ENCODE measurements at regions not wholly inside any gene's neighbourhood (a gene's known extent, or its start where the extent isn't known, plus 50 kb on each side); places are given as distances from the start of the nearest gene placed in this dataset.

DNA sequence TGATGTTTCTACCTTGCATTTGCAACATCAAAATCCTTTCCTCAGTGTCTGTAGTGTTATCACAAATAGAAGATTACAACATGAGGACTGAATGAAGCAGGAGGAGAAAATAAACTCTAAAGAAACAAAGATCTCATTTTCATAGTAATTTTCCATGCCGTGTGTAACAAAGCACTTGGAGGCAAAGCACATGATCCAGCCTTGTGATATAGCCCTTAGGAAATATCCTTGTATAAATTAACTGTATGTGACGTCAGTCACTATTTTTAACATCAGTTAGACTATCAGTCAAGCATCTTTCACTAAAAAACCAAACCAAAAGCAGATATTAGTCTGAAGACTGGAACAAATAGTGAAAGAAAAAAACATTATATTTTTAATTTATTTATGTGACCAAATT is 492.1 kb upstream of the CNTNAP5 start:
- Mint-ChIP-seq H3K4me3 (ENCODE audit: unreplicated experiment) (no peak overlapping the region), H3K27ac (ENCODE audit: unreplicated experiment) (no peak overlapping the region), H3K36me3 (ENCODE audit: low read depth, unreplicated experiment) (no peaks in the 10 kb centered on the region), H3K27me3 (ENCODE audit: low read depth, unreplicated experiment) (no peaks in the 10 kb centered on the region), H3K4me1 (ENCODE audit: low read depth, unreplicated experiment) (no peaks in the 10 kb centered on the region), H3K9me3 (ENCODE audit: unreplicated experiment) (no peaks in the 10 kb centered on the region)
- no peak overlapping the region for H3K4me3 ChIP-seq (ENCODE audit: insufficient read depth, low read depth, low read length)
- no peak overlapping the region for H3K4me2 ChIP-seq (ENCODE audit: low read length)
- no peaks in the 10 kb centered on the region for H3K79me2 ChIP-seq (ENCODE audit: insufficient read depth, low read length)
- DNase-seq (ENCODE audit: low read depth) (no peak), FAIRE-seq (no peak)
- H3K9ac ChIP-seq (ENCODE audit: low read length), result no peak overlapping the region
- H3K27ac ChIP-seq (ENCODE audit: low read depth, low read length), result no peak overlapping the region
- TF ChIP-seq EZH2 (IDR thresholded peaks at IDR 0.05; ENCODE audit: insufficient read depth, low read length), result no peak
- no peak for TF ChIP-seq CTCF (IDR thresholded peaks at IDR 0.05; ENCODE audit: insufficient read depth, low read depth, low read length)
- no peaks in the 10 kb centered on the region for H3K9me3 ChIP-seq (ENCODE audit: insufficient read depth, low read depth, low read length)
- no peak overlapping the region for H2AFZ ChIP-seq (ENCODE audit: low read depth, low read length)
- no peaks in the 10 kb centered on the region for H3K27me3 ChIP-seq (ENCODE audit: insufficient read depth, low read length)
- H3K36me3 ChIP-seq (ENCODE audit: insufficient read depth, low read length), result no peaks in the 10 kb centered on the region
- no peaks in the 10 kb centered on the region for H4K20me1 ChIP-seq (ENCODE audit: insufficient read depth, low read length)
- H3K4me1 ChIP-seq (ENCODE audit: insufficient read depth, low read length), result no peaks in the 10 kb centered on the region

DNA sequence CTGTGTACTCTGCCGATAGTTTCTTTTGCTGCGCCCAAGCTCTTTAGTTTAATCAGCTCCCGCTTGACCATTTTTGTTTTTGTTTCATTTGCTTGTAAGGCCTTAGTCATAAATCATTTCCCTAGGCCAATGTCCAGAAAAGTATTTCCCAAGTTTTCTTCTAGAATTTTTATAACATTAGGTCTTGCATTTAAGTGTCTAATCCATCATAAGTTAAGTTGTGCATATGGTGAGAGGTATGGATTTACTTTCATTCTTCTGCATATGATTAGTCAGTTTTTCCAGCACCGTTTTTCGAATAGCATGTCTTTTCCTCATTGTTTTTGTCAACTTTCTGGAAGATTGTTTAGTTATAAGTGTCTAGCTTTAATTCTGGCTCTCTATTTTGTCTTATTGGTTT is 484.8 kb upstream of the CNTNAP5 start:
- DNase-seq (ENCODE audit: low read depth), result no peak
- no peaks in the 10 kb centered on the region for H3K9me3 Mint-ChIP-seq (ENCODE audit: unreplicated experiment)

More for the DNA sequence above, 484.8 kb upstream of the CNTNAP5 start:
- H3K4me1 ChIP-seq (ENCODE audit: insufficient read depth, low read length), result no peaks in the 10 kb centered on the region
- H3K27ac ChIP-seq (ENCODE audit: low read depth, low read length), result no peak overlapping the region
- Mint-ChIP-seq H3K27me3 (ENCODE audit: low read depth, unreplicated experiment) (no peaks in the 10 kb centered on the region), H3K4me3 (ENCODE audit: unreplicated experiment) (no peak overlapping the region), H3K36me3 (ENCODE audit: low read depth, unreplicated experiment) (no peaks in the 10 kb centered on the region), H3K27ac (ENCODE audit: unreplicated experiment) (no peak overlapping the region), H3K4me1 (ENCODE audit: low read depth, unreplicated experiment) (no peaks in the 10 kb centered on the region)
- no peak overlapping the region for H3K4me2 ChIP-seq (ENCODE audit: low read length)
- no peak overlapping the region for H3K4me3 ChIP-seq (ENCODE audit: insufficient read depth, low read depth, low read length)
- H2AFZ ChIP-seq (ENCODE audit: low read depth, low read length), result no peak overlapping the region
- H3K9me3 ChIP-seq (ENCODE audit: insufficient read depth, low read depth, low read length), result no peaks in the 10 kb centered on the region
- no peak for FAIRE-seq
- no peaks in the 10 kb centered on the region for H3K27me3 ChIP-seq (ENCODE audit: insufficient read depth, low read length)
- no peak for TF ChIP-seq EZH2 (IDR thresholded peaks at IDR 0.05; ENCODE audit: insufficient read depth, low read length)
- TF ChIP-seq CTCF (IDR thresholded peaks at IDR 0.05; ENCODE audit: insufficient read depth, low read depth, low read length), result no peak
- no peaks in the 10 kb centered on the region for H3K36me3 ChIP-seq (ENCODE audit: insufficient read depth, low read length)
- H3K9ac ChIP-seq (ENCODE audit: low read length), result no peak overlapping the region
- H4K20me1 ChIP-seq (ENCODE audit: insufficient read depth, low read length), result no peaks in the 10 kb centered on the region
- H3K79me2 ChIP-seq (ENCODE audit: insufficient read depth, low read length), result no peaks in the 10 kb centered on the region
